ENCODE measurements at regions not wholly inside any gene's neighbourhood (a gene's known extent, or its start where the extent isn't known, plus 50 kb on each side); places are given as distances from the start of the nearest gene placed in this dataset.
A peak's percentile ranks its signal among the peaks of the same experiment; 100 is the strongest.

DNA sequence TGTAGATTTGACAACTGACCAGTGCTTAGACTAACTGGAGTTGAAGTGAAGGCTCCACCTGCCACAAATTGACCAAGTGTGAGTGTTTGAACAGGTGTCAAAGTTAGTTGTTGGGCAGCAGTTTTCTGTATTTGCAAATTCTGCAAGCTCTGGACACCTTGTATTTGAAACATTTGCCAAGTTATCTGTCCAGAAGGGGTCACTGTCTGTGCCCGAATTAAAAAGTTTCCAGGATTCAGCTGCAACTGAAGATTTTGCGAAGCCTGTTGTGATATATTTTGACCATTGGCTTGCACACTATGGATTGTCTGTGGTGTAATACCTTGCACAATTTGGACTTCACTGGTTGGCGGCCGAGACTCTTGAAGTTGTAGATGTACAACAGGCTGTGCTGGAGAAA, 1690.7 kb downstream of the SLITRK5 start:
- TF ChIP-seq CTCF (conservative IDR thresholded peaks at IDR 0.05) (peak; percentile 46; the same call in 1 of the 2 replicates), EZH2 (IDR thresholded peaks at IDR 0.05; ENCODE audit: low read depth) (no peak)
